Inflammatory macrophage treated with lipopolysaccharide for 4 hours (primary cell): ENCODE measurements at regions not wholly inside any gene's neighbourhood (a gene's known extent, or its start where the extent isn't known, plus 50 kb on each side); places are given as distances from the start of the nearest gene placed in this dataset.
A peak's percentile ranks its signal among the peaks of the same experiment; 100 is the strongest.

Experiments used
- DNase-seq: peaks from one replicate; pipeline ENCODE4 v3.0.0-alpha.2; 2020

- no peak for DNase-seq
Observed at GRCh38 chr22:34055525-34056200, 135.4 kb upstream of the LARGE1 start.

- DNase-seq: no peak
Observed at GRCh38 chr22:34057726-34058125, 137.4 kb upstream of the LARGE1 start.

DNA sequence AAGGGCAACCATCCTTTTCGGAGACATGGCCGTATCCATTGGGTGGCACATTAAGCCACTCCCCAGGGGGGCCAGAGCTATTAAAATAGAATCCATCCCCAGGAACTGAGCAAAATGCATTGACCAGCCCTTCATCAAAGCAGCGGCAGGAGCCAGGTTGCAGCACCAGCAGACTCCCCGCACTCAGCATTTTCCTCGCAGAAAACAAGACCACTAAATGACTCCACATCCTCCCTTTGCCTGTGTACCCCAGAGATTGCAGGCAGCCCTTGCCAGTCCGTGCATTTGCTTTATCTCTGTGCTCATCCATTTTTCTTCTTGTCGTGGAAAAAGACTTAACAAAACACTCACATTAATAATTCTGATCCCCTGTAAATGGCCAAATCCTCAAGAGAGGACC is 144.4 kb upstream of the LARGE1 start:
- DNase-seq: no peak

- DNase-seq: no peak
Observed at GRCh38 chr22:34067031-34067430, 146.8 kb upstream of the LARGE1 start.

GRCh38 chr22:34068001-34068400 is 147.7 kb upstream of the LARGE1 start:
- no peak for DNase-seq

GRCh38 chr22:34070051-34070450 is 149.8 kb upstream of the LARGE1 start:
- no peak for DNase-seq

- DNase-seq: no peak
Observed at GRCh38 chr22:34070531-34070930, 150.3 kb upstream of the LARGE1 start.

DNA sequence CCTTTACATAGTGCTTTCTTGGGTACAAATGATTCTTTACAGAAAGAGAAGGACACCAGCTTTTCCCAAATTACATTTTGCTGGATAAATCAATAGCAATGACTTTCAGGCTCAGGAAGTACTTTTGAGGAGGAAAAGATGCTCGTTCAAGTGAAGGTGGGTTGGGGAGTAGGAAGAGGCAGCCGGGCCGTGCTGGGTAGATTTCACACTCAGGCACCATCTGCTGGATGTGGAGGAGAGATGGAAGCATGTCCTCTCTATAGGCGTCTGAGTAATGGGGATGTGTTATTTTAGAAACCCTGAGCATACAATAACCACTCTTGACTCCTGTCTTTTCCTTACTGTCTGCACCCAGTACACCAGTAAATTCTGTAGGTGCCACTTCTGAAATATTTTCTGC is 152.3 kb upstream of the LARGE1 start:
- DNase-seq: no peak

DNA sequence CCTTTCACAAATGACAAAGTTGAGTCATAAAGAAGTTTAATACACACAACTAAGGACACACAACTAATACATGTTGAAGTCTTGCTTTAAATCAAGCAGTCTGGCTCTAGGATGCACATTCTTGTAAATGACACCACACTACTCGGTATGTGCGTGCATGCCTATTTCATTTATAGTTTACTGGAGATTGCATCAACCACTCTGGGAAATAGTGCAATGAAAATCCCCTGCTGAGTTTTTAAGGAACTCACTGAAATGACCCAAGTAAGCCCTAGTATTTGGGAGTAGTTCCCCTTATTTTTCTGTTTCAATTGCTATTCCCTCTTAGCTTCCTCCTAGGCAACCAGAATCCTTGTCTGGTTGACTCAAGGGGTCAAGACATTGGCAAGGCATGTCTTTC is 160.2 kb upstream of the LARGE1 start:
- peak; percentile 9 for DNase-seq

- no peak for DNase-seq
Observed at GRCh38 chr22:34096770-34097169, 176.5 kb upstream of the LARGE1 start.

DNA sequence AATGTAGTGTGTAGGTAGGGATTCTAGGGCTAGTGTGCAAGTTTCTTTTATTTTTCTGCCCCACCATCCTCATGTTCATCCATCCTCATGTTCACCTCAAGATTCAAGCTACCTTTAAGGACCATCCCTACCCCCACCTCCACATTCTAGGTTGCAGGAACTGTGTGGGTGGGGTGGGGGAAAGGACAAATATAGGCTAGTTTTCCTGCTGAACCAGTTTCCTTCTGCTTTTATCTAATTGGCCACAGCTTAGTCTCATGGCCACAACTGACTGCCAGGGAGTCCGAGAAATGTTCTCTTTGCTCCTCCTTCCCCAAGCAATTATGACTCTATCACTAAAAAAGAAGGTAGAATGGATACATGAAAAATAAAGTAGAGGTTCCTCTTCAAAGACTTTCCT is 179.0 kb upstream of the LARGE1 start:
- no peak for DNase-seq

- no peak for DNase-seq
Observed at GRCh38 chr22:34102633-34103032, 182.4 kb upstream of the LARGE1 start.

DNA sequence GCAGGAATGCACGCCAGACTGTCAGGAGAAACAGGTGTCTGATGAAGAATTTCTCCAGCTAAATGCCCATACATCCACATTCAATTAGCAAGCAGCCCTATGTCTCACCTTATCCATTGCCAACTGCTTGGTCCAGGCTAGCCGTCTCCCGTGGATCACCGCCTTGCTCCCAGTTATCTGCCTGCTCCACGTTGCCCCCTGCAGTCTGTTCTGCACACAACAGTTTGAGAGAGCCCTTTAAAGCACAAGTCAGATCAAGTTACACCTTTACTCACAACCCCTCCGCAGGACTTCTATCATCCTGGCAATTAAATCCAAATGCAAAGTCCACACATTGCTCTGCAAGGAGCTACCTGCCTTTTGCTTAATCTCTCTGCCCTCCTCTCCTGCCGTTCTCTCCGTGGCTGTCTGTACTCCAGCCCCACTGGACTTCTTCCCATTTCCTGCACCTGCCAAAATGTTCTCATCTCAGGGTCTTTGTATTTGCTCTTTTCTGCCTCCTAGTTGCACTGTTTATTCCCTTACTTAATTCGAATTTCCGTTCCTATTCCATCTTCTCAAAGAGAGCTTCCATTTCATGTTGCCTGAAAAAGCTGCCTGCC is 185.3 kb upstream of the LARGE1 start:
- peak; percentile 19 for DNase-seq

GRCh38 chr22:34108168-34108567 is 187.9 kb upstream of the LARGE1 start:
- no peak for DNase-seq

DNA sequence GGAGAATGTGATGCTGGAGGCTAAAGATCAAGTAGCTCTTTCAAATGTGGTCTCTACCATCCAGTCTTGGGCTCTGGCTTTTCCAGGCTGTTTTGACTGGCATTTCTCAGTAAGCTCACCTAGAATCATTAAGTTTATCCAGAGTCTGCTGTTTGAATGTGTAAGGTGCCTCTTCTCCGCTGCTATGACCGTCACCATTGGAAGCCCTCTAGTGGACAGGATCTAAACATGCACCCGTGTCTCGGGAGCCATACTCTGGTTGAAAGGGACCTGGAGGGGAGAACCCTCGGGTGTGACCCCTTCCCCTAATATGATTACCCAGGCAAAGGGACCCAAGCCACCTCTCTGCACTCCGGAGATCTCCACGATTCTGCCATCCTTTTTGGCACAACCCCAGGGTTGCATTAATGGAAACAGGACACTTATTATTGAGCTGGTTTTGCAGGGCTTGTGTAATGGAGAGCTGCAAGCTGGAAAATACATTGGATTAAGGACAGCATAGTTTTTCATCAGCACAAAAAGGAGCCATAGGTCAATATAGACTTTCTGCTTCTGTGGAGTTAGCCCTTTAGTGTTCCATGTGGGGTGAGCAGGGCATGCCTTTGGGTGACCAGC is 191.0 kb upstream of the LARGE1 start:
- peak; percentile 6 for DNase-seq

DNA sequence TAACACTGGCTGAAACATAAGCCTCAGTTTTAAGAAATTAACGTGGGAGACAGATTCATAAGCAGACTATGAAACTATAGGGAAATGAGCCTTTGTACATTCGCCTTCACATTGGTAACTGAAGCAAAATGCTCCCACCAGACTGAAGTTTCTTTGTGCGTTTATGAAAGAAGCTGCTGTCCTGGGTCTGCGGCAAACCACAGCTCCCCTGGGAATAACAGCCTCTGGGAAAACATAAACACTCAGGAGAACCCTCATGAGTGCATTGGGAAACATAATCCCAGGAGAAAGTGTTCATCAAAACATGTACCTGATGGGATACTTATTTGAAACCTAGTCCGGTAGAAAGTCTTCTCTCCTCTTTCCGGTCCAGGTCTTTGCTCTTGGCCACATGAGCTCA is 193.1 kb upstream of the LARGE1 start:
- DNase-seq: no peak

- no peak for DNase-seq
Observed at GRCh38 chr22:34114406-34114805, 194.1 kb upstream of the LARGE1 start.

DNA sequence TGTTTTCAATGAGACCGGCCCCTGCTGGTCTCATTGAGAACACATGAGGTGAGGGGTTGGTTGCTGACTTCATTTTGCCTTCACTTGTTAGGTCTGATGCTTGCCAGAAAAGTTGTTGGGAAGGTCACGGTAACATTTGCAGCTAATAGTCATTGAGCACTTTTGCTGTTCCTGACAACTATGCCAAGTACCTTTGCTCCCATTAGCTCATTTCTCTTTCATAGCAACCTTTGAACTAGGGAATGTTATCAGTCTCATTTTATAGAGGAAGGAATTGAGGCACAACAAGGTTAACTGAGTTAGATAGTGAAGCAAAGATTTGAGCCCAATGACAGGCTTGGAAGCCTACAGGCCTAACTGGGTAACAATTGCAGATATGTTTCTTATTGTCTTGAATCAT is 195.4 kb upstream of the LARGE1 start:
- DNase-seq: no peak

DNA sequence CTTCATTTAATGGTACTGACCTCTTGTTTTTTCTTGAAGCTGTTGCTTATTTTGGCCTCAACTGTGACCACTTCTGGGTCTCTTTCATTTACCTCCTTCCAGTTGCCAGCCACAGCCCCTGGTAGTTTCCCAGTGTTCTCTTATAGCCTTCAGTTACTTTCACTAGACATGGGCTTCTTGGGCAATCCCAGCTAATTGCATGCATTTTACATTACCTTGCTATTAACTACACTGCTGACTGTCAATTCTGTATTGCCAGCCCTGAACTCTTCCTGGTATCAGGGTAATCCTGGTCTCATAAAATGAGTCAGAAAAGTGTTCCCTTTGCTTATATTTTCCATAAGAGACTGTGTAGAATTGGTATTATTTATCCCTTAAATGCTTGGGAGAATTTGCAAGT is 195.8 kb upstream of the LARGE1 start:
- DNase-seq: no peak

- DNase-seq: no peak
Observed at GRCh38 chr22:34122042-34122441, 201.8 kb upstream of the LARGE1 start.

- DNase-seq: no peak
Observed at GRCh38 chr22:34129691-34130486, 209.6 kb upstream of the LARGE1 start.

GRCh38 chr22:34135749-34136148 is 215.5 kb upstream of the LARGE1 start:
- DNase-seq: no peak

DNA sequence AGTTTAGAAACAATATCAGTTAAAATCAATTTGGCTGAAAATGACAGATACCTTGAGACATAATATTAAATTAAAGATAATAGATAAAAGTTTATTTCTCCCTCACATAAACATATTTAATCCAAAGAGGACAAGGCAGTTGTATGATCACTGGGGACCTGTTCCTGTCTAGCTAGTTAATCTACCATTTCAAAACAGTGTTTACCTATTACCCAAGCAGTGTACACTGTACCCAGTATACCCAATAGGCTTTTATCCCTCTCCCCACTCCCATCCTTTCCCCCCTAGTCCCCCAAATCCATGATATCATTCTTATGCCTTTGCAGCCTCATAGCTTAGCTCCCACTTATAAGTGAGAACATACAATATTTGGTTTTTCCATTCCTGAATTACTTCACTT is 229.7 kb upstream of the LARGE1 start:
- DNase-seq: no peak

- no peak for DNase-seq
Observed at GRCh38 chr22:34159491-34159890, 239.2 kb upstream of the LARGE1 start.
